ENCODE measurements at regions not wholly inside any gene's neighbourhood (a gene's known extent, or its start where the extent isn't known, plus 50 kb on each side); places are given as distances from the start of the nearest gene placed in this dataset.

- Histone ChIP-seq H3K4me2 (no peak overlapping the region), H3K36me3 (no peaks in the 10 kb centered on the region), H3K27ac (no peak overlapping the region), H4K20me1 (ENCODE audit: low read depth) (no peaks in the 10 kb centered on the region), H3K9ac (no peak overlapping the region), H2AFZ (replicated peaks) (no peak overlapping the region), H3F3A (ENCODE audit: low read depth) (peaks cover 20% of the 10 kb centered on the region), H3K79me2 (ENCODE audit: low read depth) (no peaks in the 10 kb centered on the region), H3K27me3 (peaks cover 22% of the 10 kb centered on the region), H3K9me3 (ENCODE audit: low read depth) (no peaks in the 10 kb centered on the region), H3K4me1 (peaks cover 23% of the 10 kb centered on the region), H3K4me3 (no peak overlapping the region)
- Mint-ChIP-seq H3K4me1 (peaks cover 24% of the 10 kb centered on the region), H3K27me3 (ENCODE audit: insufficient read depth, low read depth) (no peaks in the 10 kb centered on the region), H3K9me3 (peaks cover 15% of the 10 kb centered on the region), H3K36me3 (peaks cover 2% of the 10 kb centered on the region), H3K27ac (no peak overlapping the region), H3K4me3 (no peak overlapping the region)
- no peak for DNase-seq (ENCODE audit: low spot score)
- TF ChIP-seq CTCF (IDR thresholded peaks at IDR 0.05) (no peak), EZH2 (IDR thresholded peaks at IDR 0.05) (no peak), EZH2phosphoT487 (IDR thresholded peaks at IDR 0.05) (no peak)
Observed at GRCh38 chr2:8268172-8268783, 413.6 kb upstream of the ID2 start.

- Histone ChIP-seq H3K4me1 (no peaks in the 10 kb centered on the region), H4K20me1 (ENCODE audit: low read depth) (no peaks in the 10 kb centered on the region), H3K9me3 (ENCODE audit: low read depth) (no peaks in the 10 kb centered on the region), H3K36me3 (no peaks in the 10 kb centered on the region), H3K4me2 (no peak overlapping the region), H2AFZ (replicated peaks) (no peak overlapping the region), H3K79me2 (ENCODE audit: low read depth) (no peaks in the 10 kb centered on the region), H3K27ac (no peak overlapping the region), H3K4me3 (no peak overlapping the region), H3F3A (ENCODE audit: low read depth) (no peaks in the 10 kb centered on the region), H3K27me3 (peaks cover 10% of the 10 kb centered on the region), H3K9ac (no peak overlapping the region)
- H3K9me3 Mint-ChIP-seq: peaks cover 22% of the 10 kb centered on the region
- H3K27ac Mint-ChIP-seq: no peak overlapping the region
- no peak for DNase-seq (ENCODE audit: low spot score)
- no peak overlapping the region for H3K4me3 Mint-ChIP-seq
- peaks cover 2% of the 10 kb centered on the region for H3K36me3 Mint-ChIP-seq
- peaks cover 2% of the 10 kb centered on the region for H3K27me3 Mint-ChIP-seq (ENCODE audit: insufficient read depth, low read depth)
- H3K4me1 Mint-ChIP-seq: peaks cover 4% of the 10 kb centered on the region
- TF ChIP-seq EZH2phosphoT487 (IDR thresholded peaks at IDR 0.05): no peak
- no peak for TF ChIP-seq EZH2 (IDR thresholded peaks at IDR 0.05)
- no peak for TF ChIP-seq CTCF (IDR thresholded peaks at IDR 0.05)
Observed at GRCh38 chr2:8270699-8271098, 411.2 kb upstream of the ID2 start.

GRCh38 chr2:8271461-8271860 lies 410.4 kb upstream of the ID2 start:
- Histone ChIP-seq H3K79me2 (ENCODE audit: low read depth) (no peaks in the 10 kb centered on the region), H3K4me3 (no peak overlapping the region), H3K4me1 (no peaks in the 10 kb centered on the region), H4K20me1 (ENCODE audit: low read depth) (no peaks in the 10 kb centered on the region), H3F3A (ENCODE audit: low read depth) (no peaks in the 10 kb centered on the region), H3K9me3 (ENCODE audit: low read depth) (no peaks in the 10 kb centered on the region), H3K27ac (no peak overlapping the region), H3K4me2 (no peak overlapping the region), H3K36me3 (no peaks in the 10 kb centered on the region), H3K9ac (no peak overlapping the region), H3K27me3 (peaks cover 10% of the 10 kb centered on the region), H2AFZ (replicated peaks) (no peak overlapping the region)
- Mint-ChIP-seq H3K36me3 (peaks cover 2% of the 10 kb centered on the region), H3K27me3 (ENCODE audit: insufficient read depth, low read depth) (peaks cover 2% of the 10 kb centered on the region), H3K9me3 (peaks cover 22% of the 10 kb centered on the region), H3K4me1 (peaks cover 4% of the 10 kb centered on the region), H3K4me3 (no peak overlapping the region), H3K27ac (no peak overlapping the region)
- no peak for DNase-seq (ENCODE audit: low spot score)
- TF ChIP-seq EZH2phosphoT487 (IDR thresholded peaks at IDR 0.05) (no peak), CTCF (IDR thresholded peaks at IDR 0.05) (no peak), EZH2 (IDR thresholded peaks at IDR 0.05) (no peak)
